K562 (cell line): ENCODE measurements at regions not wholly inside any gene's neighbourhood (a gene's known extent, or its start where the extent isn't known, plus 50 kb on each side); places are given as distances from the start of the nearest gene placed in this dataset.
"Not testable (repeated sequence)": the region's sequence is repeated elsewhere in the genome, so short reads cannot be mapped to it uniquely, and the experiment has no call there.

Source experiments
- ATAC-seq: fragments of 200-7000 bp; cut with Tn5 transposase; 3 replicates; pipeline ENCODE4 v1.9.1; 2020; ENCODE audit warnings: moderate library complexity
- BruUV-seq: library from RNA; stranded (reverse); fragments of 400-500 nt; replicated peaks from 2 replicates; lab custom pipeline; 2021; lab: Mats Ljungman, UMichigan
- CTCF ChIA-PET: fragments of 300-600 bp; formaldehyde crosslinking; extraction: SDS; loops from one replicate; lab custom pipeline; 2021; ENCODE audit warnings: low intra/inter-chr PET ratio; lab: Yijun Ruan, JAX
- POLR2A ChIA-PET: fragments of 300-600, 350-650 bp; sonication (Branson Sonifier 250); formaldehyde crosslinking; extraction: SDS; loops from one replicate; lab custom pipeline; 2021; ENCODE audit warnings: antibody characterized with exemption, inconsistent platforms; lab: Yijun Ruan, JAX
- DNase-seq, 4 experiments: peaks; one replicate each; pipeline versions ENCODE4 v3.0.0 to v3.0.0-alpha.2; 2011 to 2018; ENCODE audit warnings: low spot score in 3 of 4, mixed read lengths in 3 of 4; ENCODE audit errors: extremely low read depth in 1 of 4
- FAIRE-seq: peaks from 2 replicates; lab custom pipeline; 2011; peaks lifted over from hg19 to GRCh38; lab: Jason Lieb, UNC
- H2AFZ ChIP-seq: 2 replicates; pipeline ENCODE4 v1.6.0; 2011; ENCODE audit warnings: low read depth, low read length, control low read depth, inconsistent platforms
- H3K27ac ChIP-seq: fragments of 200-600 bp; 3 replicates; pipeline ENCODE4 v1.8.0; 2011; ENCODE audit warnings: low read depth, mild to moderate bottlenecking, control low read depth, inconsistent platforms, low read length, moderate library complexity, mixed read lengths; ENCODE audit errors: extremely low read depth
- H3K27me3 ChIP-seq, 2 experiments: fragments of 300-600 bp in 1 of 2; 2 replicates in 1 of 2; 3 replicates in 1 of 2; pipeline versions ENCODE4 v1.6.0 to v1.8.0; 2011; ENCODE audit warnings: inconsistent platforms in 2 of 2, low read length in 2 of 2, mild to moderate bottlenecking in 1 of 2, mixed read lengths in 1 of 2, moderate library complexity in 1 of 2; ENCODE audit not compliant: control insufficient read depth in 2 of 2, insufficient read depth in 2 of 2
- H3K36me3 ChIP-seq: fragments of 300-600 bp; 3 replicates; pipeline ENCODE4 v1.8.0; 2011; ENCODE audit warnings: mild to moderate bottlenecking, low read length, inconsistent platforms; ENCODE audit not compliant: control insufficient read depth, insufficient read depth
- H3K4me1 ChIP-seq, 2 experiments: fragments of 200-600 bp in 1 of 2; replicated peaks in 1 of 2; 2 replicates in 1 of 2; 3 replicates in 1 of 2; pipeline versions ENCODE4 v1.5.1 to v1.8.0; 2011; ENCODE audit warnings: inconsistent platforms in 2 of 2, low read length in 2 of 2, mild to moderate bottlenecking in 1 of 2, mixed read lengths in 1 of 2, moderate library complexity in 1 of 2; ENCODE audit not compliant: control insufficient read depth in 2 of 2, insufficient read depth in 2 of 2
- H3K4me2 ChIP-seq: 2 replicates; pipeline ENCODE4 v1.6.1; 2011; ENCODE audit warnings: low read length, control low read depth, inconsistent platforms, mixed read lengths; ENCODE audit not compliant: insufficient read depth
- H3K4me3 ChIP-seq: fragments of 200-600 bp; sonication (generic), shearing (Covaris generic); 2 replicates; pipeline ENCODE4 v1.5.1; 2016; ENCODE audit warnings: control low read depth, inconsistent platforms
- H3K79me2 ChIP-seq: fragments of 200-600 bp; 3 replicates; pipeline ENCODE4 v1.8.0; 2011; ENCODE audit warnings: low read length, inconsistent platforms; ENCODE audit not compliant: control insufficient read depth, insufficient read depth
- H3K9ac ChIP-seq, 2 experiments: 2 replicates each; pipeline versions ENCODE4 v1.6.0 to v1.6.1; 2011; ENCODE audit warnings: low read depth in 2 of 2, low read length in 2 of 2, control low read depth in 1 of 2, inconsistent platforms in 1 of 2, mild to moderate bottlenecking in 1 of 2, mixed read lengths in 1 of 2; ENCODE audit not compliant: insufficient read depth in 1 of 2
- H3K9me1 ChIP-seq: one replicate; pipeline ENCODE4 v1.6.0; 2011; ENCODE audit warnings: inconsistent platforms, mild to moderate bottlenecking, low read length, moderate library complexity; ENCODE audit not compliant: control insufficient read depth, insufficient read depth
- H3K9me3 ChIP-seq: replicated peaks from 2 replicates; pipeline ENCODE4 v1.5.1; 2011; ENCODE audit warnings: low read depth, low read length, inconsistent platforms; ENCODE audit not compliant: control insufficient read depth, insufficient read depth
- H4K20me1 ChIP-seq: replicated peaks from 2 replicates; pipeline ENCODE4 v1.6.1; 2011; ENCODE audit warnings: low read length, inconsistent platforms, mixed read lengths; ENCODE audit not compliant: control insufficient read depth, insufficient read depth
- CCAR2 ChIP-seq: fragments of 200-400 bp; formaldehyde crosslinking; IDR thresholded peaks from 2 replicates; pipeline ENCODE4 v1.6.1; 2017; ENCODE audit warnings: mild to moderate bottlenecking, low read depth, low read length
- MEIS2 ChIP-seq: fragments of 450-650 bp; IDR thresholded peaks from 2 replicates; pipeline ENCODE4 v1.6.1; 2014; ENCODE audit warnings: mild to moderate bottlenecking; ENCODE audit not compliant: partially characterized antibody
- PPARD ChIP-seq: fragments of 250-450 bp; sonication (Bioruptor Pico); IDR thresholded peaks from 2 replicates; pipeline ENCODE4 v1.8.0; 2022; ENCODE audit warnings: inconsistent platforms, mild to moderate bottlenecking, moderate library complexity
- SMAD4 ChIP-seq: fragments of 250-450 bp; sonication (Bioruptor Pico); conservative IDR thresholded peaks from 2 replicates; pipeline ENCODE4 v1.8.0; 2021; ENCODE audit warnings: inconsistent platforms, mild to moderate bottlenecking, moderate library complexity
- WGBS: fragments of 100-300 bp; shearing (Covaris generic); methylation state at CpG from one replicate; pipeline ENCODE4 v1.1.6; 2016; ENCODE audit warnings: low coverage, mixed read lengths; ENCODE audit not compliant: insufficient coverage; ENCODE audit errors: missing lambda C conversion rate; 5-methylcytosine and 5-hydroxymethylcytosine counted together
- in situ Hi-C: fragments of 300-500 bp; cut with MboI; formaldehyde crosslinking; loops from 4 replicates; pipeline ENCODE4 v1.15.0; 2018; ENCODE audit warnings: inconsistent platforms, mixed read lengths
- intact Hi-C: fragments of 100-400 bp; cut with micrococcal nuclease; formaldehyde crosslinking; loops from 2 replicates; pipeline ENCODE4 v1.14.2; 2022
- TF ChIP-seq, protein P1 (sequence below): fragments of 200-800 bp; sonication (Bioruptor generic); IDR thresholded peaks from 2 replicates; pipeline ENCODE4 v1.6.1; 2017; ENCODE audit warnings: missing genetic modification characterization, missing compliant biosample characterization
- TF ChIP-seq, protein P2 (sequence below): sonication (generic); formaldehyde crosslinking; IDR thresholded peaks from 2 replicates; pipeline ENCODE4 v1.8.0; 2022; ENCODE audit warnings: mild to moderate bottlenecking, missing genetic modification reagents

DNA sequence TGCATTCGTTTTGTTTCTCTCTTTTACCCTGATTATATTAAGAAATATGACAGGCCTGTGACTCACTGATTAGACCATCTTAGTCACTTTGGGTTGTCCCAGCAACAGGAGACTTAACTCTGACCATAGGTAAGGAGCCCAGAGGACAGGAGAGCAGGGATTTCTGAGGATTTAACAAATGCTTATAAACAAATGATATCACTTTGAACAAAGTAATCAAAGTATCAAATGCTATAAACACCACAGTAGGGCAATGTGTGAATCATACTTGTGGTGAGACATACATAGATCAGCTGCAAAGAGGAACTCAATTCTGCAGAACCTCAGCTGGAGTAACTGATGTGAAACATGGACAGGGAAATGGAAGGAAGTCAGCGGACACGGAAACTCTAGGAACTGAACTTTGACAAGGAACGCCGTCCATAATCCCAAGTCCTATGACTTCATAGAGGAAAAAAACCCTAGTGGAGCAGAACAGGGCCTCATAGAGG is 190.6 kb upstream of the MSX2 start (continued):
- TF ChIP-seq, protein P1, sequence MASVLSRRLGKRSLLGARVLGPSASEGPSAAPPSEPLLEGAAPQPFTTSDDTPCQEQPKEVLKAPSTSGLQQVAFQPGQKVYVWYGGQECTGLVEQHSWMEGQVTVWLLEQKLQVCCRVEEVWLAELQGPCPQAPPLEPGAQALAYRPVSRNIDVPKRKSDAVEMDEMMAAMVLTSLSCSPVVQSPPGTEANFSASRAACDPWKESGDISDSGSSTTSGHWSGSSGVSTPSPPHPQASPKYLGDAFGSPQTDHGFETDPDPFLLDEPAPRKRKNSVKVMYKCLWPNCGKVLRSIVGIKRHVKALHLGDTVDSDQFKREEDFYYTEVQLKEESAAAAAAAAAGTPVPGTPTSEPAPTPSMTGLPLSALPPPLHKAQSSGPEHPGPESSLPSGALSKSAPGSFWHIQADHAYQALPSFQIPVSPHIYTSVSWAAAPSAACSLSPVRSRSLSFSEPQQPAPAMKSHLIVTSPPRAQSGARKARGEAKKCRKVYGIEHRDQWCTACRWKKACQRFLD = no peak
- TF ChIP-seq, protein P2, sequence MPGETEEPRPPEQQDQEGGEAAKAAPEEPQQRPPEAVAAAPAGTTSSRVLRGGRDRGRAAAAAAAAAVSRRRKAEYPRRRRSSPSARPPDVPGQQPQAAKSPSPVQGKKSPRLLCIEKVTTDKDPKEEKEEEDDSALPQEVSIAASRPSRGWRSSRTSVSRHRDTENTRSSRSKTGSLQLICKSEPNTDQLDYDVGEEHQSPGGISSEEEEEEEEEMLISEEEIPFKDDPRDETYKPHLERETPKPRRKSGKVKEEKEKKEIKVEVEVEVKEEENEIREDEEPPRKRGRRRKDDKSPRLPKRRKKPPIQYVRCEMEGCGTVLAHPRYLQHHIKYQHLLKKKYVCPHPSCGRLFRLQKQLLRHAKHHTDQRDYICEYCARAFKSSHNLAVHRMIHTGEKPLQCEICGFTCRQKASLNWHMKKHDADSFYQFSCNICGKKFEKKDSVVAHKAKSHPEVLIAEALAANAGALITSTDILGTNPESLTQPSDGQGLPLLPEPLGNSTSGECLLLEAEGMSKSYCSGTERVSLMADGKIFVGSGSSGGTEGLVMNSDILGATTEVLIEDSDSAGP (CRISPR knock-in tag) = no peak
- TF ChIP-seq PPARD (CRISPR knock-in tag) (no peak), SMAD4 (CRISPR knock-in tag) (no peak)

- CTCF ChIA-PET = no interaction called here
- peaks cover 0 to 25% of the 10 kb centered on the region in 2 experiments; a peak in 4 of 5 replicates for H3K4me1 ChIP-seq
- WGBS = 32% methylated on average over 3 of the region's 3 CpGs
- H3K4me3 ChIP-seq = no peak overlapping the region
- H3K27ac ChIP-seq = no peak overlapping the region
- TF ChIP-seq MEIS2 (peak; percentile 27), CCAR2 (no peak)
- H3K27me3 ChIP-seq = no peaks in the 10 kb centered on the region
- no peaks in the 10 kb centered on the region for H3K79me2 ChIP-seq
- FAIRE-seq (no peak), DNase-seq (no peak), ATAC-seq (no peak)
- H4K20me1 ChIP-seq = no peaks in the 10 kb centered on the region
- no peaks in the 10 kb centered on the region for H3K9me3 ChIP-seq
- no peaks in the 10 kb centered on the region for H3K36me3 ChIP-seq
- no TSS peak for BruUV-seq
- H2AFZ ChIP-seq = no peak overlapping the region
- intact Hi-C loops (no loop called here), in situ Hi-C loops (no loop called here)
- H3K4me2 ChIP-seq = no peak overlapping the region
- H3K9ac ChIP-seq = no peak overlapping the region
- no peaks in the 10 kb centered on the region for H3K9me1 ChIP-seq
- POLR2A ChIA-PET = interaction anchor here (0.6 kb wide), 1 partner anchor 36 kb away, joined by 3 read pairs; no protein-coding TSS in a partner anchor
Measured at GRCh38 chr5:174535669-174536068, 188.7 kb upstream of the MSX2 start.

- H2AFZ ChIP-seq, H3K4me3 ChIP-seq, H3K27ac ChIP-seq, H3K4me1 ChIP-seq, H3K36me3 ChIP-seq, CTCF ChIA-PET, H3K9me3 ChIP-seq, DNase-seq, BruUV-seq, H3K4me2 ChIP-seq, H3K9ac ChIP-seq, H4K20me1 ChIP-seq, in situ Hi-C loops, H3K9me1 ChIP-seq, POLR2A ChIA-PET, FAIRE-seq, H3K79me2 ChIP-seq, intact Hi-C loops, ATAC-seq: not testable (repeated sequence)
- H3K27me3 ChIP-seq = peaks cover 6 to 11% of the 10 kb centered on the region in 2 experiments
- 29% methylated on average over 2 of the region's 5 CpGs for WGBS
Measured at GRCh38 chr5:174539823-174540222, 184.6 kb upstream of the MSX2 start.
